Left lobe of liver (tissue), 2 donors: ENCODE measurements at regions not wholly inside any gene's neighbourhood (a gene's known extent, or its start where the extent isn't known, plus 50 kb on each side); places are given as distances from the start of the nearest gene placed in this dataset.
"Not testable (repeated sequence)": the region's sequence is repeated elsewhere in the genome, so short reads cannot be mapped to it uniquely, and the experiment has no call there.

Experiments
- ATAC-seq: fragments of 200-7000 bp; cut with Tn5 transposase; one replicate; pipeline ENCODE4 v1.9.1; 2020; ENCODE audit warnings: mild to moderate bottlenecking, moderate library complexity
- DNase-seq: peaks from one replicate; pipeline ENCODE4 v3.0.0-alpha.2; 2020; ENCODE audit warnings: low spot score
- donor health status: DM: no; HTN: no; CAD: no; lungs with moderate emphysema.
- donor health status: DM: no; HTN: yes; CAD: no.

DNA sequence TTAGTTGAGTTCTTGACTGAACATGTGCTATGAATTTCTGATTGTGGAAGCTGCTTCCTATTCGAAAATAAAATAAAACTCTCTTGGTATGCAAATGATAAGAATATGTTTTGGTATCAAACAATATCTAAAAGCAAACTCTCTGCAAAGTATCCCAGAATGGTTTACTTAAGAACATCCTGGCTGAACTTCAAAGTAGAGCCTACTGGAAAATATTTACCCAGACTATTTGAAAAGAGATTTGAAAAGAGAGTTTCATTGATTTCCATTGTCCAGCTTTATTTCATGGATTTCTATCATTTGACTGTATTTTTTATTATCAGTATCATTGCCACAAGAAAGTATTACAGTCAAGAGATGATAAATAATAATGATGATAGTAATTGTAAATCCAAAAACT lies 171.1 kb upstream of the SLC7A11 start:
- DNase-seq (no peak), ATAC-seq (no peak)

DNA sequence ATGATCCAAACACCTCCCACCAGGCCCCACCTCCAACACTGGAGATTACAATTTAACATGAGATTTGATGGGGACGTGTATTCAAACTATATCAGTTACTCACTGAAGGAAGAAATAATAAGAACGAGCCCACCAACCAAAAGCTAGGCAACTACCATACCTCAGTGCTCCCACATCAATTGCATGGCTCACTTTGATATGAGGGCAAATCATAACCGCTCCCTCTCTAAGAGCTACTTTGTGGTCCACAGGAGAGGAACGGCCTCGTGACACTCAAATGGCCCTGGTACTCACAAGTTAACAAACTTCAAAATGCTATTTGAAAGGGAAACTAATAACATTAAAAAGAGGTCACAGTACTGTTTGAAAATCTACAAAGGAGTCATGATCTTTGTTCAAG lies 170.7 kb upstream of the SLC7A11 start:
- ATAC-seq (no peak), DNase-seq (no peak)

- ATAC-seq (no peak), DNase-seq (no peak)
Observed at GRCh38 chr4:138410266-138410665, 168.1 kb upstream of the SLC7A11 start.

DNA sequence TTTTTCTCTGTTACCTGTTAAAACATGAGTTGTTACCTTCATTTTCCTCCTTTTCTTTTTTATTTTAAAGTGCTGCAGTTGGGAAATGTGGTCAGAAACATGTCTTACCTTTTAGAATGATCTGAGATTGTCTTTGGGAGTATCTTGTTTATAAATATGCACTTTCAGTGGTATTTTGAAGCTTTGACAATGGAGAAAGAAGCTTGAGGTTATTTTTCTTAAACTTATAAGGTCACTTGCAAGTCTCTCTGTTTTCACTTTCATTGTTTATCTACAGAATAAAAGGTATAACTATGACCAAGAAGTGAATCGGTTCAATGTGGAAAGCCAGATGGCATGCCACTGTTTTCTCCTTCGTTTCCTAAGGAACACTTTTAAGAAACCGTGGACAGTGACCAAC lies 167.5 kb upstream of the SLC7A11 start:
- ATAC-seq (no peak), DNase-seq (no peak)

- no peak for ATAC-seq
Observed at GRCh38 chr4:138408758-138409157, 166.6 kb upstream of the SLC7A11 start.

GRCh38 chr4:138407329-138407728 lies 165.2 kb upstream of the SLC7A11 start:
- ATAC-seq (no peak), DNase-seq (no peak)

More at GRCh38 chr4:138408758-138409157, 166.6 kb upstream of the SLC7A11 start:
- DNase-seq, result no peak

DNA sequence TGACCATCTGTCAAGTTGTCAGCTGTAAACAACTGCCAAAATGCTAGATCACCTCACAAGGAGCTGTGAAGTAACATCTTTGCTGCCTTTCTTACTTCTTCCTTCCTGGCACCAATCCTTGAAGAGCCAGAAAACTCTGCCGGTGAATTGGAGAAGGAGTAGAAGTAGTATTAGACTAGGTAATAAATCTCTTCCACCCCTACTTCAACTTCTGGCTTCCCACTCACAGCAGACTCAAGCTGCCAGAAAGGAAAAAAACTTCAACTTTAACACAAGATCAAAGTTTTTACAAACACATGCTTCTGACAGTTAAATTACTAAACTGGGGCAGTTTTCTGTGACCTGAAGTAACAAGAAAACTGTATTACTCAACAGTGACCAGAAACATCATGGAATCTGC lies 164.7 kb upstream of the SLC7A11 start:
- no peak for DNase-seq
- ATAC-seq, result no peak

DNA sequence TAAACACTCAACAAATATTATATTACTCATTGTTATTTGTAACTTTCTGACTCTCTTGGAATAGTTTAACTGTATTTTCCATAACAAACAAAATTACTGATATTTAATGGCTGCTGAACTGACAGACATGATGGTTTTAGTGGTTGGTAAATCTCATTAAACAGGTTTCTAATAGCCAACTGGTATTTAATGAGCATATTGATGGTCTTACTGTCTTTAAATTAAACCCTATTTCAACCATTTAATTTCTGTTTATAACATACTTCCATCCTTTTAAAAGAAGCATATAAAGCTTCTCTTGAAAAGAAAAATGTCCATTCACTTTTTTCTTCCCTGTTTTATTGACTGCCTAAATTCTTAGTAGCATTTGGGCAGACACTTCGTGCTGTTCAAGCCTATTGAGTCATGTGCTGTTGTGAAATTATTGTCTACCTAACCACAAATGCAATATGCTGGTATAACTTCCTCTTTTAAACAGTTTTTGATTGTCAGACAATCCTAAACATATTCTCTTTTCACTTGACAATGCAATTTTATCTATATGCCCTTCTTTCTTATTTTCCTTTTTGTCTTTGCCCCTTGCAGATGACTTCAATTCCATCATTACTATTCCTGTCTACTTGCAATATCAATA lies 163.9 kb upstream of the SLC7A11 start:
- ATAC-seq, result no peak
- no peak for DNase-seq

- ATAC-seq (no peak), DNase-seq (no peak)
Observed at GRCh38 chr4:138405466-138405891, 163.3 kb upstream of the SLC7A11 start.

DNA sequence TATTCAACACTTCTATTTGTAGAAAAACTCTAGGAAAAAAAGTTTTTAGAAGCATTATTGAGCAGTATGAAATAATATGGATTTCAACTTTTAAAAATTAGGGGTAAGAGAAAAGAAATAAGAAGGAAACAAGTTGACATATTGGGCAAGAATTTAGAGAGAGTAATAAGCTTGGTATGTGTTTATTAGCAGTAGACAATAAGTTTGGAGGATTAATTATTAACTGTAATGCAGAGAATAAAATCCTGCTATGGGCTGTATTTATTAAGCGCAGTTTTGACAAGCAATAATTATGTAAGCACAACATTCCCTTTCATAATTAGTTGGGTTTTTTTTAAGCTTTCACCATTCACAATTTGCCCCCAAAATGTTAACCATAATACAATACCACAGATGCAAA lies 162.7 kb upstream of the SLC7A11 start:
- DNase-seq, result no peak
- no peak for ATAC-seq

GRCh38 chr4:138404251-138404650 lies 162.1 kb upstream of the SLC7A11 start:
- ATAC-seq (no peak), DNase-seq (no peak)

GRCh38 chr4:138401334-138401733 lies 159.2 kb upstream of the SLC7A11 start:
- ATAC-seq (no peak), DNase-seq (no peak)

GRCh38 chr4:138400543-138400942 lies 158.4 kb upstream of the SLC7A11 start:
- ATAC-seq, result no peak
- DNase-seq, result no peak

DNA sequence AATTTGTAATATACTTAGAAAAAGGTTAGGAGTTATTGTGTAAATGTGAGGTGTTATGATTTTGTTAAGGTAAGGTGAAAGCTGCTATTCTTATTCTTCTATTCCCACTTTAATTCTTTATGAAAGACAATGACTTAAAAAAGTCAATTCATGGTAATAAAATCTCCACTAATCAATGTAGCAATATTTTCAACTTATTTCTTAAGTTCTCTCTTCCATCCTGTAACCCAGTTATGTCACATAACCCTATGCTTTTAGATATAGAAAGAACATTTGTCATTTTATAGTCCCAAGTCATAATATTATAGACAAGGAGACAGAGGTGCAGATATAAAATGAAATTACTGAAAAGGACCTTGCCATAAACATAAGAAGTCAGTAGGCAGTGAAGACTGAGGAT lies 157.9 kb upstream of the SLC7A11 start:
- ATAC-seq (no peak), DNase-seq (no peak)

GRCh38 chr4:138399081-138399480 lies 156.9 kb upstream of the SLC7A11 start:
- ATAC-seq (no peak), DNase-seq (no peak)

DNA sequence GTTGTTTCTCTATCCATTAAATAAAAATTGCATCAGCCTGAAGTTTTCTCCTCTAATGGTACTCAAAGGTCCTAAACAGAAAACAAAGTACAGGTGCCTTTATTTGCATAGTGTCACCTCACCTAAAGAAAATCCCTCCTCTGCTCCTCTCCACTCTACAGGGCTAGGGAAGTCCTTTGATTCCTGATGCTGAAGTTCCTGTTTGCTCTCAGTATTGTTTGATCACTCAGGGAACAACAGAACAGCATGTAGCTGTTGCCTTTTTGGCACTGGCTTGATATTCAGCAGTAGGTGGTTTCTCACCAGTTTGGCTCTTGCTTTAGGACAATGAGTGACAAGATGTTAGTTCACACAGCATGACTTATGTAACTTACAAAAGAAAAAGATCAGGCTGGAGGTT lies 156.2 kb upstream of the SLC7A11 start:
- DNase-seq (no peak), ATAC-seq (peak; percentile 30)

GRCh38 chr4:138393886-138394610 lies 151.9 kb upstream of the SLC7A11 start:
- ATAC-seq (no peak), DNase-seq (no peak)

DNA sequence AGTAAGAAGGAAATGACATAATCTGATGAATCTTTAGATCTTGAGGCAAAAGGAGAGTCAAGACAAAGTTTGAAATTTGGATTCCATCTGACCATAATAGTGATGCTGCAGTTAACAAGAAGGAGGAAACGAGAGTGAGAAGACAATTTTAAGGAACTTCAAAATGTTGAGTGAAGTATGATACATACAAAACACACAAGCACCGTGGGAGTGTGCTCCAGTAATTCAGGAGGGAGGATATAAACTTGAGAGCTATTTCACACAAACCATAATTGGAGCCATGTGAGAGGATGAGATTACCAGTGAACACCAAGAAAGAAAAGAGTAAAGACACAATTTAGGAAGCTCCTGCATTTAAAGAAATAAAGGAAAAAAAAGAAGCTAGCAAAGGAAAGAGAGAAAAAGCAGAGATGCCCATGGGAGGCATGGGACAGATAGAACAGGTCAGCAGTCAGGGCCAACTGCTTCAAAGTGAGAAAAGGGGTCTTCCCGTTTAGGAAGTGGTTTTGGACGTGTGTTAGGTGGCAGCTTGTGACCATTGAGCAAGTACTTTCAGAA lies 150.7 kb upstream of the SLC7A11 start:
- ATAC-seq (no peak), DNase-seq (no peak)

GRCh38 chr4:138389976-138390685 lies 148.0 kb upstream of the SLC7A11 start:
- DNase-seq, result no peak
- ATAC-seq, result no peak

DNA sequence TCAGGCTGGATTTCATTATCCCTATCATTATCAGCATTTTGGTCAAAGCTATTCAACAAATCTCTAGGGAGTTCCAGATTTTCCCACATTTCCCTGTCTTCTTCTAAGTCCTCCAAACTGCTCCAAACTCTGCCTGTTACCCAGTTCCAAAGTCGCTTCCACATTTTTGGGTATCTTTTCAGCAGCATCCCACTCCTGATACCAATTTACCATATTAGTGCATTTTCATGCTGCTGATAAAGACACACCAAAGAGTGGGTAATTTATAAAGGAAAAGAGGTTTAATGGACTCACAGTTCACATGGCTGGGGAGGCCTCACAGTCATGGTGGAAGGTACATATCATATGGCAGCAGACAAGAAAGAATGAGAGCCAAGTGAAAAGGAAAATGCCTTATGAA lies 132.8 kb upstream of the SLC7A11 start:
- ATAC-seq, result no peak
- DNase-seq, result no peak

- DNase-seq, result no peak
- peak; percentile 75 for ATAC-seq
Observed at GRCh38 chr4:138367942-138368341, 125.8 kb upstream of the SLC7A11 start.

- ATAC-seq, DNase-seq: not testable (repeated sequence)
Observed at GRCh38 chr4:138352446-138352845, 110.3 kb upstream of the SLC7A11 start.
